Activated gamma-delta T cell treated with Interleukin-2 at 50 U/mL for 16 hours (primary cell): ENCODE measurements at regions not wholly inside any gene's neighbourhood (a gene's known extent, or its start where the extent isn't known, plus 50 kb on each side); places are given as distances from the start of the nearest gene placed in this dataset.

ENCODE experiments used
- DNase-seq: peaks from one replicate; pipeline ENCODE4 v3.0.0-alpha.2; 2020

GRCh38 chr4:80145739-80146138 lies 51.6 kb upstream of the PRDM8 start:
- DNase-seq, result no peak

GRCh38 chr4:80144676-80145470 lies 52.4 kb upstream of the PRDM8 start:
- no peak for DNase-seq

DNA sequence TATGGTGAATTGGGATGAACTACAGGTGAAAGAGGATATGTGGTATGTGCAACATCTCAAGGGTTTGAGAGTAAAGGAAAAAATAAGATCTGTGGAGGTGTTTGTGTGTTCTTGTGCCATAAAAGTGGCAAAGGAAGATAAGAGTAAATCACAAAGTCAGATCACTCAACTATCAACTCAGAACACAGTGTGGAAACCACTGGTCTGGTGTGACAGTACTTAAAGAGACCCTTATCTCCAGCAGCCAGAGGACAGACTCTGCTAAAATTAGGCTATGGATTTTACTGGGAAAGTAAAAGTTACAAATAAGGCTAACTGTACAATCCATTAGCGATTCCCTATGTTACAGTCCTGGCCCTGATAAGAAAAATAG lies 54.0 kb upstream of the PRDM8 start:
- no peak for DNase-seq

GRCh38 chr4:80142394-80143306 lies 54.7 kb upstream of the PRDM8 start:
- DNase-seq, result no peak

DNA sequence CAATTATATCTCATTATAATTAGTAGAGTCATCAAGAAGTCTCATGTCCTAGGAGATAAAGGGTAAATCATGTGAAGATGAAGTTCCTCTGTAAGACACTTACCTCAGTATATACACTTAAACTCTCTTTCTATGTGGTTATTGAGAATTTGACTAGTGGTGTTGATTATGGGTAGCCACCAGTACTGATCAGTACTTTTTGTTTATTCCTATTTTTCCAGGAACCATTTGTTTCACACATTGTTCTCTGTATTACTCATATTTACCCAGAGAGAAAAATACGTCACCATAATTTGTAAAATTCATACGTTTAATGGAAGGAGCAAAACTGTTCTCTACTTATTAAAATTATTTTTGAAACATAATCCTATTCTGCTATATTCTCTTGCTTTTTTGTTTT lies 55.8 kb upstream of the PRDM8 start:
- no peak for DNase-seq

GRCh38 chr4:80140194-80140593 lies 57.1 kb upstream of the PRDM8 start:
- no peak for DNase-seq

DNA sequence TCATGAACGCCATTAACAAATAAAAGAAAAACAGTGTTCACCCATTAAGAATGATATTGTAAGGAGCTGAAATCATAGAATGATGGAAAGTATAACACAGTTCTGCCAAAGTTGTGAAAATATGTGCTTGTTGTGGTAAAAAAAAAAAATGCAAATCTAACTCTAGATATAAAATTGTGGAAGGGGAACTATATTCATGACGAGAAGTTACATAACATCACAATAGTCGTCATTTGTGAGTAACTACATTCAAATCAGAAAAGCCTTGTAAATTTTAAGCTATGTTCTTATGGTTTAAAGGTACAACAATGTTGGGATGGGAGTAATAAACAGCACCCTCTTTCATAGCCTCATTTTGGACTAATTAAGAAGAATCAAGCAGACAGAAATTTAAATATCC lies 57.6 kb upstream of the PRDM8 start:
- DNase-seq, result no peak

DNA sequence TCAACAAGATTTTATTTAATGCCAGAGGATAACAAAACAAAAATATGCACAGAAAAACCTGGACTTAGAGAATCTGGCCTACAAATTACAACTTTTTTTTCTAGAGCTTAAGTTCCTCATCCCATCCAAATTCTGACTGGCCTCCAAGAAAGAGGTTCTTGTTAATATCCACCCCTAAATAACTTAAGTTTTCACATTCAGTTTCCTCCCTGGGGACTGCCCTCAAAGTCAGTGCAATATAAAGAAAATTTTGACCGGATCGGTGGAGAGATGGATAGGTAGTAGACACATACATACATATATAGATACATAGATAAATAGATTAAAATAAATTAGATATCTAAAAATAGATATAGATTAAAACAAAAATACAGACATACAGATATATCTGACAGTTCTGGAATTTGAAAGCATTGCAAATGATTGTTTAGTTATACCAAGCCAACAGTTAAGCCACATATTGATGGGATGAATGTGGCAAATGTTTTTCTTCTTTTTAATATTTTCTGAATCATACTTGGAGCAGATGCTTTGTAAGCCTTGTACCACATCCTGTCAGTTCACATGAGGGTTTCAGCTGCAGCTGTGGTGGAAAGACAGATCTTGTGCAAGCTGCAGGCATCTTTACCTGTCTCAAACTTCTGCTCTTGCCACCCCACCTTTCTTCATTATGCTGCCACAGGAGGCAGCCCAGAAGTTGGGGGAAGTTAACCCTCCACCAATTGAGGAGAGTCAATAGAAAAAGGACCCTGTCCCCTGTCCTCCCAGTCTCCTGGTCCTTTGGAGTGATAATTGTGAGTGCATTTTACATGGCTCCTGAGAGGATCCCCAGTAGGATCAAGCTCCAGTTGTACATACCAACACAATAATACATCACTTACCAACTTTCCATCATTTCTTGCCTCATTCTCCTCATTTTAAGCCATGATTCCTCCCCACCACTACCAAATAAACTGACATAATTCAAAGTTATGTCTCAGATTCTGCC lies 58.5 kb upstream of the PRDM8 start:
- DNase-seq, result peak; percentile 56

- no peak for DNase-seq
These were observed 59.7 kb upstream of the PRDM8 start for GRCh38 chr4:80137631-80138030.

DNA sequence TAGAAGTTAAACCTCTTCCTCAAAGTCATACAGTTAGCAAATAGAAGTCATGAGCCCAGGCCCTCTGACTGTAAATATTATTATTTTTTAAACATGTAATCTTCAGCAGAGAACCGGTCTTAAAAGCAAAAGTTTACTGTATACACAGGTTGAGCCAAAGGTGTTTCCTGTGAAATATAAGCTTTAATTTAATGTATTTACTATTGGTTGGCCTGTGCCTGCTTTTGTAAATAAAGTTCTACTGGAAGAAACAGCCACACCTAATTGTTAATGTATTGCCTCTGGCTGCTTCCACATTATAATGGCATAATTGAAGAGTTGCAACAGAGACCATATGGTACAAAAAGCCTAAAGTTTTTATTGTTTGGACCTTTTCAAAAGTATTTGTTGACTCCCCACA lies 61.0 kb upstream of the PRDM8 start:
- DNase-seq, result no peak

- no peak for DNase-seq
These were observed 61.6 kb upstream of the PRDM8 start for GRCh38 chr4:80135702-80136058.

- DNase-seq, result no peak
These were observed 62.1 kb upstream of the ANTXR2 start for GRCh38 chr4:80134936-80135701.

GRCh38 chr4:80133240-80133783 lies 60.3 kb upstream of the ANTXR2 start:
- no peak for DNase-seq

- no peak for DNase-seq
These were observed 56.8 kb upstream of the ANTXR2 start for GRCh38 chr4:80129785-80130184.

- no peak for DNase-seq
These were observed 55.9 kb upstream of the ANTXR2 start for GRCh38 chr4:80128941-80129340.

DNA sequence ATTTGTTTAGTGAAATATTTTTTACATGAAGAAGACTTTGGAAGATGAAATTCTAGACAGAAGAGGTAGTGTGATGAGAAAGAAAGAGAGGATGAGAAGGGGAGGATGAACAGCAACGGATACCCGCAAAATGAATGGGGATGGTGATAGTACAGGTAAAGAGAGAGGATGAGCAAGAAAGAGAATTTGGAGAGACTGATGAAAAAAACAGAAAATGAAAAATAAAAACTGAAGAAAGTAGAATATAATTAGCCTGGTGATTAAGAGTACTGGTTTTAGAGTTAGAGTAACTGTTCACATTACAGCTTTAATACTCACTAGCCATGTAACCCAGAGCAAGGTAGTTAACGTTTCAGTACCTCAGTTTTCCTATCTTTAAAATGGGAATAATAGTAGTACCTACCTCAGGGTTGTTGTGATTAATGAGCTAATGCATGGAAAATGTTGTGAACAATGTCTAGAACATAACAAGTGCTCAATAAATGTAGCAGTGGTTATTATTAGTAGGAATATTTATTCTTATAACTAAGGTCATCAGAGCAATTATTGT lies 54.9 kb upstream of the ANTXR2 start:
- DNase-seq, result no peak

- DNase-seq, result no peak
These were observed 53.4 kb upstream of the ANTXR2 start for GRCh38 chr4:80126435-80126834.

DNA sequence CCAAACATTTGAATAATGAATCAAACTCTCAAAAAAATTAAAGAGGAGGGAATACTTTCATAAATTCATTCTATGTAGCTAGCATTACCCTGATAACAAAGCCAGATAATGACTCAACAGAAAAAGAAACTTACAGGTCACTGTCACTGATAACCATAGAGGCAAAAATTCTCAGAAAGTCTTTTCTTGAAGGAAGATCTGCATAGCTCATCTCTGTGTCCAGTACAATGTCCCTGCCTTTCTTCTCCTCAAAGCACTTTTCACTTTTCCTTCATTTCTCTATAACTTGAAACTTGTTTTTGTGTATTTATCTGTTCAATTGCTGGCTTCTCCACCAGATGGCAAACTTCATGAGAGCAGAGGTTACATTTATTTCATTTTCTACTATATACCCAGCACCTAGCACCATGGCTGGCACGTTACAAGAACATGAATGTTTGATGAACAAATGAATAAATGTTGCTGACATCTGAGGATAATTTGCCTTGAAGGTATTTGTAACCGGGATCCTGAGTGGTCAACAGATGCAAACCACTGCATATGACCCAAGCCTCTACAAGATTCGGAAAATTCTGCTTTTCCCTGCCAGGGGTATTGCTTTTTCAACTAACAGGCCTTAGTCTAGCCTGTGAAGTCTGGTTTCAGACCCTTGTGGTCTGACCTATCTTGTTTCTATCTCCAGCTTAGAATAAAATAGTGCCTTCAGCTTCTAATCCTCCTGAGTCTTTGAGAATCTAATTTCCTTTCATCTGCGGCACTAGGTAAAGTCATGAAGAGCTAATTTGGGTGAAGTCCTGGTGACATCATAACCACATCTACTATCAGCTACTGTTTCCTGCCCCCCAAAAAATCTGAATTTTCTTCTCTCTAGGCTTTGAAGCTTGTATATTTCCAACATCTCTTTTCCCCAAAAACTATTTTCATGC lies 52.5 kb upstream of the ANTXR2 start:
- DNase-seq, result peak; percentile 29

GRCh38 chr4:80124246-80125211 lies 51.5 kb upstream of the ANTXR2 start:
- DNase-seq, result no peak
